ENCODE measurements at regions not wholly inside any gene's neighbourhood (a gene's known extent, or its start where the extent isn't known, plus 50 kb on each side); places are given as distances from the start of the nearest gene placed in this dataset.

DNA sequence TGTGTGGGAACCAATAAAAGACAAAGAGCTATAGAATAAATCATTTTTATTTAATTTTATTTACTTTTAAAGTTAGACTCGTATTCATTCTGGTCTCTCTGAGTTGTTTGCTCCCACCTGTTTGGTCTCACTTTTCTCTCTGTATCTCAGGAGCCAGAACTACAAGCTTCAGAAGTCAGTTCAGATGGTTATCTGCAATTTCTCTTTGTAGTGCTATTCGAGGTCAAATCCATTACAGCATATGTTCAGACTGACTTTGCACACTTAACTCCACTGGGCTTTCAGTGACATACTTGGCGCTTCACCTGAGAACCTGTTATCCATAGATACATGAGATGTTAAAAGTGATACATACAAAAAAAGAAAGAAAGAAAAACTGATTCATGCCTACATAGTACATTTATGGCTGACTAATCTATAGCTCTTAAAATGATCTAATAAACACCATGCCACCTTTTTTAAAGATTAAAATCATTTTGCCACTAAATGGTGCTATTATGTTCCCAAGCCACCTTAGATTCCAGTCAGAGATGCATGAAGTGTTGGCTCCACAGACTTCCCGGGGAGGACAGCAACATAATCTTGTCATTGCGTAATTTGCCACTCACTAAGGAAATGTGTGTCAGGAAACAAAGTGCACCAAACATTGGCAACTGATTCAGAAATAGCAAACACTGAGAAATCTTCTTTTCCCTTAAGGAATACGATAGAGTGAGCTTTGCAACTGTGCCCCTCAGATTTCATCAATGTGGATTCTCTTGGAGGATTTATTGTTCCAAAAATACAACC, 396.7 kb downstream of the HACE1 start:
- H3K9me3 ChIP-seq (ENCODE audit: insufficient read depth in 2 of 2, low read depth in 1 of 2, low read length in 1 of 2), result no peaks in the 10 kb centered on the region
- no peak overlapping the region for H2BK20ac ChIP-seq (ENCODE audit: low read length)
- H2BK5ac ChIP-seq (ENCODE audit: low read depth, low read length), result no peak overlapping the region
- H3K4ac ChIP-seq (replicated peaks; ENCODE audit: insufficient read length, low read depth, low read length), result no peak overlapping the region
- no peak overlapping the region for H2AFZ ChIP-seq (ENCODE audit: low read length)
- H2AK5ac ChIP-seq (ENCODE audit: low read depth, low read length), result no peak overlapping the region
- H2BK15ac ChIP-seq (ENCODE audit: low read length), result no peak overlapping the region
- H3K14ac ChIP-seq (ENCODE audit: insufficient read length), result no peak overlapping the region
- no peak overlapping the region for H3K18ac ChIP-seq (ENCODE audit: extremely low read depth, low read length)
- no peaks in the 10 kb centered on the region for H3K23me2 ChIP-seq (ENCODE audit: low read depth, low read length)
- 90% methylated on average over 6 of the region's 6 CpGs; no CpG with 5 or more reads in 1 of the 2 experiments for WGBS, 2 experiments (ENCODE audit: extremely low coverage in 1 of 2, insufficient coverage in 1 of 2, insufficient read length in 1 of 2, insufficient replicate concordance in 2 of 2, low coverage in 1 of 2, low lambda C conversion rate in 2 of 2, missing lambda C conversion rate in 1 of 2)
- no peak overlapping the region for H3K9ac ChIP-seq (replicated peaks in 1 of 4; ENCODE audit: extremely low read depth in 1 of 4, low read depth in 3 of 4, low read length in 3 of 4)
- no peaks in the 10 kb centered on the region for H3K79me1 ChIP-seq (ENCODE audit: low read depth, low read length)
- no peaks in the 10 kb centered on the region for H4K20me1 ChIP-seq (replicated peaks in 1 of 2; ENCODE audit: control insufficient read depth in 1 of 2, insufficient read depth in 2 of 2, low read length in 2 of 2)
- no peak overlapping the region for H4K91ac ChIP-seq (replicated peaks; ENCODE audit: insufficient read length, low read length)
- H4K8ac ChIP-seq (ENCODE audit: extremely low read depth, insufficient read depth, low read length), result no peak overlapping the region
- H3K36me3 ChIP-seq (ENCODE audit: control insufficient read depth in 2 of 4, insufficient read depth in 4 of 4, low read length in 3 of 4), result no peaks in the 10 kb centered on the region
- no peak overlapping the region for H3K27ac ChIP-seq (ENCODE audit: low read depth, low read length)
- no peaks in the 10 kb centered on the region for H3K27me3 ChIP-seq (replicated peaks in 1 of 4; ENCODE audit: control insufficient read depth in 3 of 4, extremely low read depth in 1 of 4, insufficient read depth in 3 of 4, low read length in 3 of 4)
- H3K56ac ChIP-seq (replicated peaks; ENCODE audit: insufficient read length, low read depth, low read length), result no peak overlapping the region
- H2BK120ac ChIP-seq (replicated peaks; ENCODE audit: low read depth, low read length), result no peak overlapping the region
- DNase-seq (ENCODE audit: low read depth in 1 of 2, low spot score in 2 of 2) (no peak), FAIRE-seq (no peak)
- no peak overlapping the region for H3K4me3 ChIP-seq (ENCODE audit: extremely low read depth in 1 of 4, insufficient read depth in 2 of 4, low read depth in 3 of 4, low read length in 4 of 4)
- H3K4me1 ChIP-seq (replicated peaks in 1 of 4; ENCODE audit: control insufficient read depth in 3 of 4, insufficient read depth in 4 of 4, low read length in 3 of 4), result no peaks in the 10 kb centered on the region
- no peak overlapping the region for H2BK12ac ChIP-seq (ENCODE audit: low read depth, low read length)
- ChIA-PET POLR2A (ENCODE audit: partially characterized antibody) (no interaction called here), CTCF (ENCODE audit: partially characterized antibody) (interaction anchor here (1.3 kb wide), 1 partner anchor 19 kb away, joined by 4 read pairs; no protein-coding TSS in a partner anchor)
- no peaks in the 10 kb centered on the region for H3K79me2 ChIP-seq (ENCODE audit: control insufficient read depth in 1 of 2, insufficient read depth in 2 of 2, low read length in 2 of 2)
- no peak overlapping the region for H4K5ac ChIP-seq (ENCODE audit: insufficient read length, low read depth, low read length)
- H3K23ac ChIP-seq (ENCODE audit: insufficient read length), result no peak overlapping the region
- no peak overlapping the region for H3K4me2 ChIP-seq (ENCODE audit: insufficient read depth in 1 of 2, low read depth in 2 of 2, low read length in 2 of 2)
- peak; percentile 66; the same call in 1 of the 2 replicates for TF ChIP-seq CEBPB (IDR thresholded peaks at IDR 0.05; ENCODE audit: low read depth, low read length)
- TF ChIP-seq, protein P1, sequence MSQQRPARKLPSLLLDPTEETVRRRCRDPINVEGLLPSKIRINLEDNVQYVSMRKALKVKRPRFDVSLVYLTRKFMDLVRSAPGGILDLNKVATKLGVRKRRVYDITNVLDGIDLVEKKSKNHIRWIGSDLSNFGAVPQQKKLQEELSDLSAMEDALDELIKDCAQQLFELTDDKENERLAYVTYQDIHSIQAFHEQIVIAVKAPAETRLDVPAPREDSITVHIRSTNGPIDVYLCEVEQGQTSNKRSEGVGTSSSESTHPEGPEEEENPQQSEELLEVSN (IDR thresholded peaks at IDR 0.05), result no peak

Data from H1 (cell line).